Naive thymus-derived CD4-positive, alpha-beta T cell (primary cell): ENCODE measurements at regions not wholly inside any gene's neighbourhood (a gene's known extent, or its start where the extent isn't known, plus 50 kb on each side); places are given as distances from the start of the nearest gene placed in this dataset.
"Not testable (repeated sequence)": the region's sequence is repeated elsewhere in the genome, so short reads cannot be mapped to it uniquely, and the experiment has no call there.

Experiments used
- ATAC-seq: fragments of 150-1000 bp; cut with Tn5 transposase; 2 replicates; pipeline ENCODE4 v1.10.0; 2021; ENCODE audit warnings: mild to moderate bottlenecking, moderate library complexity
- CTCF ChIA-PET: fragments of 350-600 bp; sonication (Branson Sonifier 250); formaldehyde crosslinking; loops from one replicate; lab custom pipeline; 2021; ENCODE audit warnings: antibody characterized with exemption; lab: Charles Lee
- POLR2A ChIA-PET: fragments of 350-600 bp; sonication (Branson Sonifier 250); formaldehyde crosslinking; loops from one replicate; lab custom pipeline; 2021; ENCODE audit warnings: antibody characterized with exemption, inconsistent platforms; lab: Charles Lee
- DNase-seq, 9 donors: peaks; one replicate each; pipeline versions ENCODE4 v3.0.0 to v3.0.0-alpha.2; 2020 to 2022; ENCODE audit warnings: mixed read lengths in 1 of 9
- H3K27ac ChIP-seq: one replicate; pipeline ENCODE4 v1.7.0; 2013; ENCODE audit warnings: mild to moderate bottlenecking, low read depth, low read length, moderate library complexity
- H3K27me3 ChIP-seq, 2 donors: one replicate each; pipeline ENCODE4 v1.7.0; 2013; ENCODE audit warnings: low read length in 2 of 2, mild to moderate bottlenecking in 2 of 2, moderate library complexity in 2 of 2; ENCODE audit not compliant: control insufficient read depth in 2 of 2, insufficient read depth in 2 of 2
- H3K36me3 ChIP-seq, 3 experiments: 1 replicate in 2 of 3; 2 replicates in 1 of 3; pipeline ENCODE4 v1.7.0; 2013; ENCODE audit warnings: low read length in 3 of 3, mild to moderate bottlenecking in 3 of 3, moderate library complexity in 1 of 3; ENCODE audit not compliant: insufficient read depth in 3 of 3, control insufficient read depth in 2 of 3
- H3K4me1 ChIP-seq, 2 donors: one replicate each; pipeline ENCODE4 v1.7.0; 2013; ENCODE audit warnings: low read length in 2 of 2, mild to moderate bottlenecking in 2 of 2, moderate library complexity in 1 of 2; ENCODE audit not compliant: control insufficient read depth in 2 of 2, insufficient read depth in 2 of 2
- H3K4me3 ChIP-seq: 2 replicates; pipeline ENCODE4 v1.7.0; 2013; ENCODE audit warnings: mild to moderate bottlenecking, low read length
- H3K9me3 ChIP-seq, 3 experiments: 1 replicate in 2 of 3; 2 replicates in 1 of 3; pipeline ENCODE4 v1.7.0; 2013; ENCODE audit warnings: low read length in 3 of 3; ENCODE audit not compliant: control insufficient read depth in 2 of 3
- H3K27ac Mint-ChIP-seq, 9 donors: one replicate each; pipeline ENCODE4 v1.8.0; 2020 to 2022; ENCODE audit warnings: mixed read lengths in 9 of 9, mild to moderate bottlenecking in 8 of 9, moderate library complexity in 5 of 9, inconsistent platforms in 2 of 9
- H3K27me3 Mint-ChIP-seq, 5 donors: one replicate each; pipeline ENCODE4 v1.8.0; 2021 to 2022; ENCODE audit warnings: mixed read lengths in 5 of 5, mild to moderate bottlenecking in 1 of 5
- H3K36me3 Mint-ChIP-seq, 5 donors: one replicate each; pipeline ENCODE4 v1.8.0; 2020 to 2022; ENCODE audit warnings: mixed read lengths in 5 of 5, mild to moderate bottlenecking in 3 of 5, inconsistent platforms in 1 of 5
- H3K4me1 Mint-ChIP-seq, 7 donors: one replicate each; pipeline ENCODE4 v1.8.0; 2020 to 2022; ENCODE audit warnings: mixed read lengths in 7 of 7, mild to moderate bottlenecking in 3 of 7, inconsistent platforms in 1 of 7
- H3K4me3 Mint-ChIP-seq, 10 donors: one replicate each; pipeline ENCODE4 v1.8.0; 2020 to 2022; ENCODE audit warnings: mild to moderate bottlenecking in 10 of 10, mixed read lengths in 10 of 10, moderate library complexity in 6 of 10, inconsistent platforms in 2 of 10
- H3K9me3 Mint-ChIP-seq, 11 donors: one replicate each; pipeline ENCODE4 v1.8.0; 2020 to 2022; ENCODE audit warnings: mixed read lengths in 11 of 11, mild to moderate bottlenecking in 4 of 11, inconsistent platforms in 1 of 11, moderate library complexity in 1 of 11
- intact Hi-C, 2 donors: fragments of 100-400 bp; cut with micrococcal nuclease; formaldehyde crosslinking; loops; one replicate each; pipeline ENCODE4 v1.15.1; 2023

GRCh38 chr5:14932902-14933469 is 61.4 kb upstream of the ANKH start:
- Mint-ChIP-seq H3K36me3 (no peaks in the 10 kb centered on the region), H3K27me3 (peaks cover 0 to 14% (median 0%) of the 10 kb centered on the region in 5 donors), H3K27ac (no peak overlapping the region), H3K4me3 (no peak overlapping the region), H3K9me3 (peaks cover 0 to 3% (median 0%) of the 10 kb centered on the region in 11 donors), H3K4me1 (peaks cover 0 to 16% (median 9%) of the 10 kb centered on the region in 7 donors)
- no peaks in the 10 kb centered on the region for H3K27me3 ChIP-seq
- ATAC-seq (no peak), DNase-seq (no peak)
- no peak overlapping the region for H3K27ac ChIP-seq
- POLR2A ChIA-PET, result no interaction called here
- no peaks in the 10 kb centered on the region for H3K9me3 ChIP-seq
- H3K4me1 ChIP-seq, result no peaks in the 10 kb centered on the region
- H3K4me3 ChIP-seq, result no peak overlapping the region
- intact Hi-C loops, result no loop called here
- CTCF ChIA-PET, result no interaction called here
- no peaks in the 10 kb centered on the region for H3K36me3 ChIP-seq

GRCh38 chr5:14930486-14930885 is 58.9 kb upstream of the ANKH start:
- CTCF ChIA-PET, result interaction anchor here (0.7 kb wide), 1 partner anchor 76 kb away, joined by 3 read pairs; no protein-coding TSS in a partner anchor
- peaks cover 0 to 3% (median 0%) of the 10 kb centered on the region in 11 donors for H3K9me3 Mint-ChIP-seq
- POLR2A ChIA-PET, result interaction anchor here (0.7 kb wide), 1 partner anchor 10 kb away, joined by 4 read pairs; no protein-coding TSS in a partner anchor

GRCh38 chr5:14929293-14930065 is 57.9 kb upstream of the ANKH start:
- Mint-ChIP-seq H3K27me3 (no peaks in the 10 kb centered on the region), H3K4me3 (no peak overlapping the region), H3K36me3 (no peaks in the 10 kb centered on the region), H3K4me1 (peaks cover 3 to 30% (median 25%) of the 10 kb centered on the region in 7 donors), H3K9me3 (no peaks in the 10 kb centered on the region), H3K27ac (peak overlapping the region in 1 of 9 donors; percentile 4)
- intact Hi-C loops, result loop anchor here (5.0 kb wide), 2 partner anchors 57 to 122 kb away; partner anchors contain the start of gene ANKH (in 2 of the 2)
- Histone ChIP-seq H3K36me3 (no peaks in the 10 kb centered on the region), H3K27me3 (no peaks in the 10 kb centered on the region), H3K27ac (no peak overlapping the region), H3K4me3 (no peak overlapping the region), H3K9me3 (no peaks in the 10 kb centered on the region), H3K4me1 (peaks cover 11 to 14% of the 10 kb centered on the region in 2 donors)
- CTCF ChIA-PET, result interaction anchor here (0.7 kb wide), 1 partner anchor 77 kb away, joined by 3 read pairs; no protein-coding TSS in a partner anchor
- DNase-seq (no peak), ATAC-seq (no peak)
- POLR2A ChIA-PET, result no interaction called here

More at GRCh38 chr5:14930486-14930885, 58.9 kb upstream of the ANKH start:
- no peaks in the 10 kb centered on the region for H3K36me3 ChIP-seq
- no peaks in the 10 kb centered on the region for H3K9me3 ChIP-seq
- DNase-seq (no peak), ATAC-seq (no peak)
- Mint-ChIP-seq H3K27ac (peak overlapping the region in 1 of 9 donors; percentile 68), H3K4me1 (peaks cover 0 to 21% (median 15%) of the 10 kb centered on the region in 7 donors), H3K36me3 (no peaks in the 10 kb centered on the region), H3K4me3 (no peak overlapping the region), H3K27me3 (no peaks in the 10 kb centered on the region)
- no peaks in the 10 kb centered on the region for H3K27me3 ChIP-seq
- intact Hi-C loops, result no loop called here
- no peak overlapping the region for H3K27ac ChIP-seq
- H3K4me1 ChIP-seq, result peaks cover 6 to 10% of the 10 kb centered on the region in 2 donors
- no peak overlapping the region for H3K4me3 ChIP-seq

GRCh38 chr5:14928661-14929060 is 57.1 kb upstream of the ANKH start:
- ChIA-PET CTCF (no interaction called here), POLR2A (no interaction called here)
- intact Hi-C loops, result loop anchor here (5.0 kb wide), 2 partner anchors 56 to 121 kb away; partner anchors contain the start of gene ANKH (in 2 of the 2)
- Mint-ChIP-seq H3K4me1 (peaks cover 6 to 32% (median 26%) of the 10 kb centered on the region in 7 donors), H3K27ac (no peak overlapping the region), H3K36me3 (no peaks in the 10 kb centered on the region), H3K9me3 (no peaks in the 10 kb centered on the region), H3K4me3 (no peak overlapping the region), H3K27me3 (no peaks in the 10 kb centered on the region)
- Histone ChIP-seq H3K9me3 (no peaks in the 10 kb centered on the region), H3K27me3 (no peaks in the 10 kb centered on the region), H3K27ac (no peak overlapping the region), H3K4me3 (no peak overlapping the region), H3K36me3 (no peaks in the 10 kb centered on the region), H3K4me1 (peaks cover 11 to 14% of the 10 kb centered on the region in 2 donors)
- DNase-seq (no peak), ATAC-seq (no peak)

GRCh38 chr5:14925326-14925725 is 53.7 kb upstream of the ANKH start:
- Mint-ChIP-seq H3K4me3 (peak overlapping the region in 7 of 10 donors; percentile 17 to 72 (median 54)), H3K27me3 (no peaks in the 10 kb centered on the region), H3K9me3 (no peaks in the 10 kb centered on the region), H3K27ac (peak overlapping the region; percentile 53 to 83 (median 78)), H3K36me3 (no peaks in the 10 kb centered on the region), H3K4me1 (peaks cover 6 to 38% (median 26%) of the 10 kb centered on the region in 7 donors)
- no peak overlapping the region for H3K4me3 ChIP-seq
- intact Hi-C loops, result loop anchor here (5.0 kb wide), 2 partner anchors 53 to 118 kb away; partner anchors contain the start of gene ANKH (in 2 of the 2)
- H3K27ac ChIP-seq, result no peak overlapping the region
- no peaks in the 10 kb centered on the region for H3K9me3 ChIP-seq
- ChIA-PET CTCF (interaction anchor here (1.3 kb wide), 1 partner anchor 78 kb away, joined by 4 read pairs; no protein-coding TSS in a partner anchor), POLR2A (no interaction called here)
- no peak for DNase-seq
- H3K27me3 ChIP-seq, result no peaks in the 10 kb centered on the region
- H3K36me3 ChIP-seq, result no peaks in the 10 kb centered on the region
- no peak for ATAC-seq
- H3K4me1 ChIP-seq, result peaks cover 11 to 14% of the 10 kb centered on the region in 2 donors

GRCh38 chr5:14922952-14923351 is 51.4 kb upstream of the ANKH start:
- H3K9me3 Mint-ChIP-seq, H3K9me3 ChIP-seq, DNase-seq, H3K27me3 Mint-ChIP-seq, H3K36me3 Mint-ChIP-seq, H3K27ac ChIP-seq, CTCF ChIA-PET, H3K27me3 ChIP-seq, intact Hi-C loops, H3K4me3 Mint-ChIP-seq, H3K4me3 ChIP-seq, ATAC-seq, H3K36me3 ChIP-seq: not testable (repeated sequence)
- H3K4me1 ChIP-seq, result peaks cover 11 to 14% of the 10 kb centered on the region in 2 donors
- POLR2A ChIA-PET, result interaction anchor here (0.7 kb wide), 1 partner anchor 56 kb away, joined by 5 read pairs; no protein-coding TSS in a partner anchor
- peaks cover 6 to 45% (median 26%) of the 10 kb centered on the region in 7 donors for H3K4me1 Mint-ChIP-seq
- peak overlapping the region in 1 of 9 donors; percentile 13 for H3K27ac Mint-ChIP-seq
